ENCODE measurements at regions not wholly inside any gene's neighbourhood (a gene's known extent, or its start where the extent isn't known, plus 50 kb on each side); places are given as distances from the start of the nearest gene placed in this dataset.

DNA sequence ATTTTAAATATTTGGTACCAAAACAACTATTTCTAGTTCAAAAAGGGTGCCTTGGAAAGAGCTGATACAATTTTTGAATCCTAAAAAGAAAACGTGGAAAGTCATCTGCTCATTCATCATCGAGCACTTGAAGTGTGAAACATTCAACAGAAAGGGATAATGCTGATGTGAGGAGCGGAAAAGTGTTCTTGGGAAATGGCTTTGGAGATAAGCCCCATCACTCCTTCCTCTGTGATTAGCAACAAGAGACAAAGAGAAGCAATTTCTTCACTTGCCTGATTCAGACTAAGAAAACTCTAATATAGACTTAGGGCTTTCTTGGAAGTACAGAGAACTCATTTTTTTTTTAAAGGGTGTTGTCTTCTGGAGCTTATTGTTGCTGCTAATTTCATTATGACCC lies 74.9 kb downstream of the C9orf152 start:
- Histone ChIP-seq H3K4me1 (ENCODE audit: insufficient read depth, low read length) (peaks cover 45% of the 10 kb centered on the region), H3K36me3 (ENCODE audit: insufficient read depth, low read length) (0 out of 2 replicates have a peak, but pooled peaks cover under 1% of the 10 kb centered on the region), H3K9me3 (ENCODE audit: control insufficient read depth, insufficient read depth, low read length) (no peaks in the 10 kb centered on the region), H3K9ac (ENCODE audit: low read depth, low read length) (no peak overlapping the region)

DNA sequence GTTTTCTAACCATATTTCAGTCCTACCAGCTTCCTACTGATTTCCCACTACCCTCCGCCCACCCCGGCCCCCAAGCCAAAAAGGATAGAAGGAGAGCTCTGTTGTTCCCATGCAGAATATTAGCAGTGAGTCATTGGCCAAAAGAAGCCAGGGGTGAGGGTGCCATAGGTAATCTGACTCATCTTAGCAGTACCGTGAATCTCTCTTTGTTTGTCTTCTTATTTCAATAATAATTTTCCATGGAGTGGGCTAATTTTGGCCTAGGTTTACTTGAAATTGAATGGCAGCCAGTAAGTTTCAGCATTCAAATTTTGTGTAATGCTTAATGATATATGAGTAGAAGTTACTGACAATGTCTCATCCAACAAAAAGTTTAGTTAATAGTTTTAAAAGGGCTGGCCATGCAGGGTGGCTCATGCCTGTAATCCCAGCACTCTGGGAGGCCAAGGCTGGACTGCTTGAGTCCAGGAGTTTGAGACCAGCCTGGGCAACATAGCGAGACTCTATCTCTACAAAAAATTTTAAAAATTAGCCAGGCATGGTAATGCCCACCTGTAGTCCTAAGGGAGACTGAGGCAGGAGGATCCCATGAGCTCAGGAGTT lies 74.2 kb downstream of the C9orf152 start:
- peaks cover 39% of the 10 kb centered on the region for H3K4me1 ChIP-seq (ENCODE audit: insufficient read depth, low read length)
- H3K9ac ChIP-seq (ENCODE audit: low read depth, low read length): no peak overlapping the region
- H3K36me3 ChIP-seq (ENCODE audit: insufficient read depth, low read length): peaks cover 7% of the 10 kb centered on the region; the same call in 1 of the 2 replicates
- no peaks in the 10 kb centered on the region for H3K9me3 ChIP-seq (ENCODE audit: control insufficient read depth, insufficient read depth, low read length)

DNA sequence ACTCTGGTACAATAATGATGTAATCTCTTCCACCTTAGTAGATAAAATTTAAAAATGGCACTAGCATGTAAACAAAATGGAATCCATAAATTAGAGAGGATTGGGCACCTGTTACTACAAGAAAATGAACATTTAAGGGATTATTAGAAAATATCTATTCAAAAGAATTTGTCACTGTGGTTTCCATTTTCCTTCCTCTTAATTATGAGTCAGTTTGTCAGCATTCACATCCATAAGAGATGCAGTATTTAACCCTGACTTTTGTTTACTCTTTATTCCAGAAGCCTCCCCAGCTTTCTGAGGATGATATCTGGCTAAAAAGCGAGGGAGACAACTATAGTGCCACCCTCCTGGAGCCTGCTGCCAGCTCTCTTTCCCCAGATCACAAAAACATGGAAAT lies 72.1 kb downstream of the C9orf152 start:
- Histone ChIP-seq H3K9ac (ENCODE audit: low read depth, low read length) (no peak overlapping the region), H3K9me3 (ENCODE audit: control insufficient read depth, insufficient read depth, low read length) (no peaks in the 10 kb centered on the region), H3K4me1 (ENCODE audit: insufficient read depth, low read length) (peaks cover 22% of the 10 kb centered on the region), H3K36me3 (ENCODE audit: insufficient read depth, low read length) (peaks cover 10% of the 10 kb centered on the region)

DNA sequence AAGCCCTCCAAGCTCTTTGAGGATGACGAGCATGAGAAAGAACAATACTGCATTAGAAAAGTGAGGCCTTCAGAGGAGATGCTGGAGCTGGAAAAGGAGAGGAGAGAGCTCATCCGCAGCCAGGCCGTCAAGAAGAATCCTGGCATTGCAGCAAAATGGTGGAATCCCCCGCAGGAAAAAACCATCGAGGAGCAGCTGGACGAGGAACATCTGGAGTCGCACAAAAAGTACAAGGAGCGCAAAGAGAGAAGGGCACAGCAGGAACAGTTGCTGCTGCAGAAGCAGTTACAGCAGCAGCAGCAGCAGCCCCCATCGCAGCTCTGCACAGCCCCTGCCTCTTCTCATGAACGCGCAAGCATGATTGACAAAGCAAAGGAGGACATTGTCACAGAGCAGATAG lies 71.2 kb downstream of the C9orf152 start:
- peaks cover 13% of the 10 kb centered on the region; the same call in 1 of the 2 replicates for H3K4me1 ChIP-seq (ENCODE audit: insufficient read depth, low read length)
- H3K9me3 ChIP-seq (ENCODE audit: control insufficient read depth, insufficient read depth, low read length): no peaks in the 10 kb centered on the region
- peaks cover 10% of the 10 kb centered on the region for H3K36me3 ChIP-seq (ENCODE audit: insufficient read depth, low read length)
- no peak overlapping the region for H3K9ac ChIP-seq (ENCODE audit: low read depth, low read length)

DNA sequence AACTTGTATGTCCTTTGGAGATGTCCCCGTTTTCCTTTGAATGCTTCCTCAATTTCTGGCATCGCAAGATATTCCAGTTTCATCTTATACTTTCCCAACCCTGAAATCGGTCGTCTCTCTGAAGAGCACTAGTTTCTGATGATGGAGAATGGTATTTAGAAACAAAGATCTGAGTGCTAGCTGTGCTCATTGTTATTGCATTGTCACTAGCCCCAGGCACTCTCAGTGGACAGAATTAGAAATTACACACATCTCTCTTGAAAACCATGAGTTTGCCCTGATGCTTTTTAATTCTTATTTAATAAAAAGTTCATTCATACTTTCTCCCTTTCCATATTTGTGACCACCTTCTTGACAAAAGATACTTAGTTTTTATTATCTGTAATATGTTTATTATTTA lies 67.7 kb downstream of the C9orf152 start:
- Histone ChIP-seq H3K4me1 (ENCODE audit: insufficient read depth, low read length) (no peaks in the 10 kb centered on the region), H3K9ac (ENCODE audit: low read depth, low read length) (no peak overlapping the region), H3K9me3 (ENCODE audit: control insufficient read depth, insufficient read depth, low read length) (no peaks in the 10 kb centered on the region), H3K36me3 (ENCODE audit: insufficient read depth, low read length) (peaks cover 10% of the 10 kb centered on the region)

DNA sequence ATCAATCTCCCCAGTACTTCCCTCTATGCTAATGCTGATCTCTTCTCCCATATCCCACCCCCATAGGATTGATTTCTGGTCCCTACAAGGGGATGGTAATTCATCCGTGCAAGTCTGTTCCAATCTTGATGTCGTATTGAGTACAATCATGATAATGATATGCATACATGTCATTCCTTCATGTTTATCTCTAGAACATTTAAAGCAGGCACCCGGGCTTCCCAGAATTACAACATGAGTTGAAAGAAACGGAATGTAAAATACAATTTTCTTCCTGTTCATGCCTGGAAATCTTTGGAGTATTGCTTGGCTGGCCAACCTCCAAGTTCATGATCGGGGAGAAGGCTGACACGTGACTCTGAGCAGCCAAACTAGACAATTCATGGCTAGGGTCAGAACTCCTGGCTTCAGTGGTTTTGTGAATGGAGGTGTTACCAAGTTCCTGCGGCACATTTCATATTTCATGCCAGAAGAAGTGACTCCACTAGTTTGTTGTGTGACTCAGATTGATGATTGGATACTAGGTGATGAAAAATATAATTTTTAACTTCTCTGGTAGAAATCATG lies 66.6 kb downstream of the C9orf152 start:
- Histone ChIP-seq H3K9ac (ENCODE audit: low read depth, low read length) (no peak overlapping the region), H3K9me3 (ENCODE audit: control insufficient read depth, insufficient read depth, low read length) (no peaks in the 10 kb centered on the region), H3K4me1 (ENCODE audit: insufficient read depth, low read length) (no peaks in the 10 kb centered on the region), H3K36me3 (ENCODE audit: insufficient read depth, low read length) (peaks cover 10% of the 10 kb centered on the region)

DNA sequence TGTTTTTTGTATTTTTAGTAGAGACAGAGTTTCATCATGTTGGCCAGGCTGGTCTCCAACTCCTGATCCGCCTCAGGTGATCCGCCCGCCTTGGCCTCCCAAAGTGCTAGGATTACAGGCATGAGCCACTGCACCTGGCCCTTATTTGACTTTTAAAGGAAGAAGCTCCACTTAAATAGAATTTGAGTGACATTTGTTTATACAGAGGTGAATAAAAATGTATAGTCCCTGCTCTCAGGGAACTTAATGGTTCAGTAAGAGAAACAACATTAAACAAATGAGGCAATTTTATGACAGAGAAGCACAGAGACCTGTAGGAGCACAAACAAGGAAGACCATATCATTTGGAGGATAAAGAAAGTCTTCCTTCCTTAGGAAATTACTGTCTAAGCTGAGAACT lies 65.7 kb downstream of the C9orf152 start:
- peaks cover 10% of the 10 kb centered on the region for H3K36me3 ChIP-seq (ENCODE audit: insufficient read depth, low read length)
- no peaks in the 10 kb centered on the region for H3K9me3 ChIP-seq (ENCODE audit: control insufficient read depth, insufficient read depth, low read length)
- no peaks in the 10 kb centered on the region for H3K4me1 ChIP-seq (ENCODE audit: insufficient read depth, low read length)
- no peak overlapping the region for H3K9ac ChIP-seq (ENCODE audit: low read depth, low read length)

DNA sequence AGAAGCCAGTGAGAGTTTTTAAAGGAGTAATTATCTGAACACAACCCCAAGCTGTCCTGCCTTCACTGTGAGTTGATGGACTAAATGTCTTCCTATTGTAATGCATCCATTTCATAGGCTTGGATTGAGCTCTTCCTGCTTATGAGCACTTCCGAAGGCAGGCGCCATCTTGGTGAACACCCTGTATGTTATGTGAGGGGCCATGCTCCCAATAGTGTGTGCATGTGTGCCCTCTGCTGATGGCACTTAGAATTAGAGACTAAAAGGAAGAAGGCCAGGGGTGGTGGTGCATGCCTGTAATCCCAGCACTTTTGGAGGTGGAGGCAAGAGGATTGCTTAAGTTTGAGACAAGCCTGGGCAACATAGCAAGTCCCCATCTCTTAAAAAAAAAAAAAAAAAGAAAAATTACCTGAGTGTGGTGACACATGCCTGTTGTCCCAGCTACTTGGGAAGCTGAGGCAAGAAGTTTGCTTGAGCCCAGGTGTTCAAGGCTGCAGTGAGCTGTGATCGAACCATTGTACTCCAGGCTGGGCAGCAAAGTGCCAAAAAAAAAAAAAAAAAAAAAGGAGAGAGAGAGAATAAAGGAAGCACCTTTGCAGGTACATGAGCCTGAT lies 65.0 kb downstream of the C9orf152 start:
- Histone ChIP-seq H3K4me1 (ENCODE audit: insufficient read depth, low read length) (no peaks in the 10 kb centered on the region), H3K36me3 (ENCODE audit: insufficient read depth, low read length) (peaks cover 10% of the 10 kb centered on the region), H3K9me3 (ENCODE audit: control insufficient read depth, insufficient read depth, low read length) (no peaks in the 10 kb centered on the region), H3K9ac (ENCODE audit: low read depth, low read length) (no peak overlapping the region)

DNA sequence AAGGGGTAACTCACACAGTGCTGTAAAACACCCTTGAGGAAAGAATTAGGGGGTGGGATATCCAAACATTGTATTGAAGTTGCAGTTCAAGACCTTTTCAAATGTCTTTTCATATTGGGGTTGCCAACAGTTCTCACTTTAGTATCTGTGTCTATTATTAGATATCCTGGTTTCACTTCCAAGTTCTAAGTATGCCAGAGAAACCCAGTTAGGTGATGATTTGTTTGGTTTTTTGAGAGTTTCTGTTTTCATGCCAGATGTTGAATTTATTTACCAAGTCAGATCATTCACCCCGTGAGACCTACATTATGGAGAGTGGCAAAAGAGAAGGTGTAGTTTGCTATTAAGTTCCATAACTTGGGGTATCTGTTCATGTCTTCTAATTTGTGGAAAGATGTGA lies 64.5 kb downstream of the C9orf152 start:
- Histone ChIP-seq H3K36me3 (ENCODE audit: insufficient read depth, low read length) (peaks cover 5% of the 10 kb centered on the region), H3K4me1 (ENCODE audit: insufficient read depth, low read length) (no peaks in the 10 kb centered on the region), H3K9me3 (ENCODE audit: control insufficient read depth, insufficient read depth, low read length) (no peaks in the 10 kb centered on the region), H3K9ac (ENCODE audit: low read depth, low read length) (no peak overlapping the region)

DNA sequence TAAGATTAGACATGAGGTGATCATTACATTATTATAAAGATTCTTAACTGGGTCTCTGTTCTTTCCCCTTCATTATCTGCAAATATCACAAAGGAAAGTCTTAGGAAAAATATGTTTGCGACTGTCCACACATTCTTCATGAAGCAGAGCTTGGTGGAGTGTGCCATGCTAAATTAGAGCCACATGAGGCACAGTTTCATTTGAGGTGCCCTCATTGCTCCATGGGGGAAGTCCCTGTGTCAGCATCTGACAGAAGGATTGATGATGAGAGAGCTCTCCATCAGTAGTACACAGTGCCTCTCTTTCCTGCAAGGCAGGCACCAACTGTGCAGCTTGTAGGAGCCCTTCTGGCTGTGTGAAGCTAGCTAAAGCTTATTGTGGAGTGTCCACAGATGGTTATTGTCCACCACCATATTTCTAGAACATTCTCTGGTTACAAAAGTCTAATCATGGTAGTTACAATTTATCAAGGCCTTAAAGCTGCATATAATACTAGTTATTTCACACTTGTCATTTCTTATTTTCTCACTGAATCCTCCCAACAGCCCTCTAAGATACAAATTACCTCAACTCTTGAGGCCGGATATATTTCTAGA lies 63.9 kb downstream of the C9orf152 start:
- no peaks in the 10 kb centered on the region for H3K4me1 ChIP-seq (ENCODE audit: insufficient read depth, low read length)
- H3K36me3 ChIP-seq (ENCODE audit: insufficient read depth, low read length): peaks cover 2% of the 10 kb centered on the region; the same call in 1 of the 2 replicates
- H3K9ac ChIP-seq (ENCODE audit: low read depth, low read length): no peak overlapping the region
- no peaks in the 10 kb centered on the region for H3K9me3 ChIP-seq (ENCODE audit: control insufficient read depth, insufficient read depth, low read length)

DNA sequence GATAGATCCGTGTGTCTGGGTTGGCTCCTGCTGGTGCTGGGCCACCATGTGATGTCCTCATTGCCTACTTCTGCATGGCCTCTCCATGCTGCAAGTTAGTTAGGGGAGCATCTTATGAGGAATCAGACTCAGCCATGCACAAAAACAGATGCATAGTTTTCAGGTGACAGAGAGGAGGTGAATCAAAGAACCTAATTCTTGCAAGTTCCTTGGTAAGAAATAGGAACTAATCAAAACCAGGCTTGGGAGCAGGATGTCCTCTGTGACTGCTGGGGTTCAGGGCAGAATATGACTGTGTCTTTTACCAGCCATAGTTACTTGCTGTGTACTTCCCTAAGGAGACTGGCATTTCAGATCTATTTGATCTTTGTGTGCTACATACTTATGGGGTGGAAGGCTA lies 61.6 kb downstream of the C9orf152 start:
- Histone ChIP-seq H3K36me3 (ENCODE audit: insufficient read depth, low read length) (no peaks in the 10 kb centered on the region), H3K9me3 (ENCODE audit: control insufficient read depth, insufficient read depth, low read length) (peaks cover 5% of the 10 kb centered on the region; the same call in 1 of the 2 replicates), H3K9ac (ENCODE audit: low read depth, low read length) (no peak overlapping the region), H3K4me1 (ENCODE audit: insufficient read depth, low read length) (no peaks in the 10 kb centered on the region)

DNA sequence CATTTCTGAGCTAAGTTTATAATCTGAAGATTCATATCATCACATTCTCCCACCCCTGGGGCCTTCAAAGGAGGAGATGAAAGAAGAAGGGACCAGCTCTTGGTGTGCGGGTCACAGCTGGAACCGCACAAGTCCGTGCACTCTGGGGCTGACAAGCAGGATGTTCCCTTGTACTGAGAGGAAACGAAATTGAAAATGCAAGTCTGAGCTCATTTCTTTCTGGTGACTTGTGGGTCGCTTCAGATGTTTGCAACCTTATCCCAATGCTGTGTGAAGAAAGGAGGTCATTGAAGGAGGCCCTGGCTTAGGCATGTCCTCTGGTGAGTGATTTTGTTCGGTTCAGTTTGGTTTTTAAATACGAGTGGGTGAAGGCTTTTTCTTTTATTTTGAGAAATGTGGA lies 59.6 kb downstream of the C9orf152 start:
- H3K9me3 ChIP-seq (ENCODE audit: control insufficient read depth, insufficient read depth, low read length): peaks cover 5% of the 10 kb centered on the region; the same call in 1 of the 2 replicates
- H3K4me1 ChIP-seq (ENCODE audit: insufficient read depth, low read length): no peaks in the 10 kb centered on the region
- no peak overlapping the region for H3K9ac ChIP-seq (ENCODE audit: low read depth, low read length)
- H3K36me3 ChIP-seq (ENCODE audit: insufficient read depth, low read length): no peaks in the 10 kb centered on the region

DNA sequence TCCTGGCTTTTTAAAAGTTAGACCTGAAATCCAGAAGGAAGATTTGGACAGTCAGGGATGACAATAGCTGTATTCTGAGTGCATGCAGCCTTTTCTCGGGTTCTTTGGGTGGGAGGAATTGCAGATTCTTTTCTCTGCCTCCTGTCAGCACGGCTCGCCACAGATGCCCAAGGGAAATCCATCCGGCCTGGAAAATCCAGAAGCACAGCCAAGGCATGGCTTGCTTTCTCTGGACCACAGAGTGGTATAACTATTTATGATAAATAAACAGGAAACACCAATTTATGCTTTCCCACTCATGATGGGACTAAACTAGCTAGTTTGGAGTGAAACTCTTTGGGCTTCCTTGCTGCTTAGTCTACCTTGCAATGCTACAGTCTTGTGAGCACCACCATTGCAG lies 59.1 kb downstream of the C9orf152 start:
- H3K36me3 ChIP-seq (ENCODE audit: insufficient read depth, low read length): no peaks in the 10 kb centered on the region
- H3K9me3 ChIP-seq (ENCODE audit: control insufficient read depth, insufficient read depth, low read length): peaks cover 5% of the 10 kb centered on the region; the same call in 1 of the 2 replicates
- H3K9ac ChIP-seq (ENCODE audit: low read depth, low read length): no peak overlapping the region
- H3K4me1 ChIP-seq (ENCODE audit: insufficient read depth, low read length): no peaks in the 10 kb centered on the region
